GM21528 (cell line): ENCODE measurements at regions not wholly inside any gene's neighbourhood (a gene's known extent, or its start where the extent isn't known, plus 50 kb on each side); places are given as distances from the start of the nearest gene placed in this dataset.

ENCODE experiments used
- ATAC-seq: cut with Tn5 transposase; IDR thresholded peaks from one replicate; pipeline ENCODE4 v1.9.1; 2021; ENCODE audit warnings: mild to moderate bottlenecking, moderate library complexity; ENCODE audit not compliant: unreplicated experiment, low FRiP score

GRCh38 chr3:72385167-72385566 is 463.1 kb downstream of the SHQ1 start:
- ATAC-seq = no peak

DNA sequence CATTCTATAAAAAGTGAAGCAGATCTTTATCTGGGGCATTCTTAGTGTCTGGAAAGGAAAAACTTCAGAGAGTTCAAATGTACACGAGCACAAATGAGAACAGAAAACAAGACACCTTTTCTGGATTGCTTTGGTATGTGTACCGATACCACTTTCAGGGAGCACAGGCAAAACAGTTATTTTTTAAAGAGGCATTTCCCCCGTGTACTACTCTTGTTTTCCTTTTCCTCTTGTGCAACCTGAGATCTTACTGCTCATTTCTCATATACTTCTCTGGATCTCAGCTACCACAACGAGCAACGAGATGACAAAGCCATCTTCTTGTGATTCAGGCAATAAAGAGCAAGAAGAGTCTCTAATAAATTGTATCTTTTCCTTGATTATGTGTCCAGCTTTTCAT is 463.6 kb downstream of the SHQ1 start:
- ATAC-seq = peak; percentile 63

DNA sequence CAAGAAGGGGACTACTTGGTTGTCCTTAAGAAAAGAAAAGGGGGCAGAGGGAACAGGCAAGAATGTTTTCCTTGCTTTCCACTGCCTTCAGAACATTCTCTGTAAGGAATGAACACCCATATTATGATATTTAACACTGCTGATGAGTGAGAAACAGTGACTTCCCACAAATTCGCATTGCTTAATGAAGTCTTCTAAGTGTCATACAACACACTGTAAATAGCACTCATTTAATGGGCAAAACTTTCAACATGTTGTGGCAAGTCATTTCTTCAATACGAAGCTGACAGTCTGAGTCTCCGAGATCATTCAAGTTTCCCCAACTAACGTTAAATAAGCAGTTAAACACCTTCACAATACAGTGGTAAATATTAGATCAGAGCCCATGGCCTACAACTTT is 464.4 kb downstream of the SHQ1 start:
- no peak for ATAC-seq

GRCh38 chr3:72383230-72383629 is 465.0 kb downstream of the SHQ1 start:
- no peak for ATAC-seq

DNA sequence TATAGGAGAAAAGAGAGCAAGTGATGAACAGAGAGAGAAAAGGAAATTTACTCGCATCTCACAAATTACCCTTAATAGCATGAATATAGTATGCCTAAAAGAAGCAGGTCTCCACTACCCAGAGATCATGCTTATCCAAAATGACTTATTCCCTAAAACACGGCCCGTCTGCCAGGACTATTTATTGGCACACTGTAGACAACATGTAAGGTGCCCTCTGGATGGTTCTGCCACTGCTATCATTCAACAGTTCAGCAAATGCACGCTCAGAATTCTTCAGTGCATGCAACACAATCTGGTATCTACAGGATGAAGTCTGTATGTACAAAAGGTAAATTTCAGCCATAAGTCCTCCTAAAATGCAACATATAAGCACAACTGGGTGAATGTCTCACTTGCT is 465.8 kb downstream of the SHQ1 start:
- ATAC-seq = no peak

DNA sequence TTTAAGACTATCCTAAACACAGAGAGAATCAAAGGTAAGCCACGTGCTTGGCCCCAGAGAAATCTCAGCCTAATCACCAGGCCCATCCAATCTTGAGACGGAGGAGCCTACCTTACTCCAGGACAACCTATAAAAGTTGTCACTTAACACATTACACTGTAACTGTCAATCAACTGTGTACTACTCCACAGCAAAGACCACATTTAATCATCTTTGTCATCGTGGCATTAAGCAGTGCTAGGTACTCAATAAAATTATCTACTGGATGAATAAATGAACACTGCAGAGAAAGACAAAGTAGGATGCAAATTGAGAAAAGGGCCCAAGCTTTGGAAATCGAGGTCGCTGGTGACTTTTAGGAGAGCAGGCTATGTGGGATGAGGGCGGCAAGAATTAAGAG is 466.7 kb downstream of the SHQ1 start:
- ATAC-seq = no peak

GRCh38 chr3:72380711-72381493 is 467.3 kb downstream of the SHQ1 start:
- no peak for ATAC-seq

GRCh38 chr3:72380193-72380592 is 468.1 kb downstream of the SHQ1 start:
- ATAC-seq = no peak

GRCh38 chr3:72379500-72380187 is 468.6 kb downstream of the SHQ1 start:
- no peak for ATAC-seq

DNA sequence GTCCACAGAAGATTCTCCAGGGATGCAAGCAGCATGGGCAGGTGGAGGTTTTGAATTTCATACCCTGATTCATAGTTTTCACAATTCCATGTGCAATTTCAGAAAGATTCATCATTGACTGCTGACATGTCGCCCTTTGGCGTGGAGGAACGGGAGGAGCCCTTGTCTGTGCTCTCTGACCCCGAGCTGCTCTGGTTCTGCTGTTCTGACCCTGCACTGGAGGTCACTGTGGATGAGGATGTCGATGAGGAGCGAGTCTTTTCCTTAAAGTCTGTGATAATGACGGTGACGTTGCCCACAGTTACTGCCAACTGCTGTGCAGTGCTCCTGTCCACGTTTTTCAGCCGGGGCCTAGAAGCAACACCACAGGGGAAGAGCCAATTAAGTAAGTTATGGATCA is 470.0 kb downstream of the SHQ1 start:
- ATAC-seq = no peak

- ATAC-seq = no peak
Observed at GRCh38 chr3:72376956-72377710, 471.1 kb downstream of the SHQ1 start.

DNA sequence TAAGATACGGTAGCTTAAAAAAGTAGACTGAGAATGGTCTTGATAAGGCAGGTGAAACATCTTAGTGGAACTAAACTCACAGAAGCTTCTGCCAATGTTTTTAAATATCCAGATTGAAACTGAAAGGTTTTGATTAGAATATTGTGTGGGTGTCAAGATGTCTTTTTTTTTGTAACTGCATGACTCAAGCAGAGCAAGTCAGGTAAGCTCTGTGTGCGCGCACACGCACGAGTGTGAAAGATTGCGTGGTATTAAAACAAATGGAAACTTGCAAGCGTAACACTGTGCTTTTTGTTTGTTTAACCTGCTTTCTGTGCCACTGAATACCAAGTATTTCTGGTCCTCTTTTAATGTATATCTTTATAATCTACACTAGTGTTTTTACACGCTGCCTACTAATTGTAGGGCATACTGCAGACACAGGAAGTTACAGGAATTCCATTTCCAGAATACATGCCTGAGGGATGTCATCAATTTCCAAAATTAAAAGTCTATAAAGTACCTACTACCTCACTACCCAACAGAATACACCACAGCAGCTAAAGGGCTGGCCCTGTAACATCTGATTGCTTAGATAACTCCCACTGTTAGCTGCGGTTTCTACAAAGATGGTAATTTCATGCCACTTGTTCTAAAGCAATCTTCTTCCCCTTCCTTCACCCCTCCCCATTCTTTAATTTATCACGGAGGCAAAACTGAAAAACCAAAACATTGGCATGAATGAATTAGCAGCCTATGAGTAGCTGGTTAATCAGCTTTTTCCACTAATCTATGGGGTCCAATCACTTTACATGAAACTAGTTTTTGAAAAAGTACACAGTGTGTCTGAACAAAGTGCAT is 472.8 kb downstream of the SHQ1 start:
- ATAC-seq = peak; percentile 60

DNA sequence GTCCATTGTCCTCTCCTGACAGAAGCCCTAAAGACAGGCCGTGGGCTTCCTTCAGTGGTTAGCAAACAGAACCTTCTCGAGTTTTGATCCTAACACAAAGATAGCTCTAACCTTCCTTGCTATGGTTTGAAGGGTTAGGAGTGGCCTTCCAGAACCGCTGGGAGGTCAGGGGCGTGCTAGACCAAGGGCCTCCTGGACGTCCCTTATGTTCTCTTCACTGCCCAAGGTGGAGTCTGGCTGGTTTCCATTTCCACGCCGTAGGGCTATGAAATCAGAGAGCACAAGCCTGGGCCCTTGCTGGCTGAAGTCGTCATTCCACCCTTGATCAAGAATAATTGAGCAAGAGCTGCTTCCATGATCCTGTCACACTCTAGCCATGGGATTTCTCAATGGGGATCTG is 475.1 kb downstream of the SHQ1 start:
- ATAC-seq = no peak

DNA sequence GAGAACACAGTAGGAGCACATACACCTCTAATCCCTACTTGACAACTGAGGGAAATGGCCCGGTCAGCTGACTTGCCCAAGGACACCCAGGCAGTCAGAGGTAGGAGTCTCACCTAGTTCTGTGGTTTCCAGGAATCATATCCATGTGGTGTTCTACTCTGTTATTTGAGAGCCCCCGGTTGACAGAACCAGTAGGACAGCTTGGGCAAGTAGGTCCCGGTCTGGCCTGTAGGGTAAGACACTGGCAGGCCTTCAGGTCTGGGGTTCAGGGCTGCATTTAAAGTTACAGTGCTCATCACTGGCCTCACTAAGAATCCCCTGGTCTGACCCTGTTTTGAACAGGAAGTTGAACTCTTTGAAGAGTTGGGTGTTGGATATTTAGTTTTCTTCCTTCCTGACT is 476.1 kb downstream of the SHQ1 start:
- no peak for ATAC-seq

- ATAC-seq = no peak
Observed at GRCh38 chr3:72371431-72371830, 476.8 kb downstream of the SHQ1 start.

GRCh38 chr3:72370947-72371346 is 477.3 kb downstream of the SHQ1 start:
- ATAC-seq = no peak

- no peak for ATAC-seq
Observed at GRCh38 chr3:72369681-72370080, 478.6 kb downstream of the SHQ1 start.

DNA sequence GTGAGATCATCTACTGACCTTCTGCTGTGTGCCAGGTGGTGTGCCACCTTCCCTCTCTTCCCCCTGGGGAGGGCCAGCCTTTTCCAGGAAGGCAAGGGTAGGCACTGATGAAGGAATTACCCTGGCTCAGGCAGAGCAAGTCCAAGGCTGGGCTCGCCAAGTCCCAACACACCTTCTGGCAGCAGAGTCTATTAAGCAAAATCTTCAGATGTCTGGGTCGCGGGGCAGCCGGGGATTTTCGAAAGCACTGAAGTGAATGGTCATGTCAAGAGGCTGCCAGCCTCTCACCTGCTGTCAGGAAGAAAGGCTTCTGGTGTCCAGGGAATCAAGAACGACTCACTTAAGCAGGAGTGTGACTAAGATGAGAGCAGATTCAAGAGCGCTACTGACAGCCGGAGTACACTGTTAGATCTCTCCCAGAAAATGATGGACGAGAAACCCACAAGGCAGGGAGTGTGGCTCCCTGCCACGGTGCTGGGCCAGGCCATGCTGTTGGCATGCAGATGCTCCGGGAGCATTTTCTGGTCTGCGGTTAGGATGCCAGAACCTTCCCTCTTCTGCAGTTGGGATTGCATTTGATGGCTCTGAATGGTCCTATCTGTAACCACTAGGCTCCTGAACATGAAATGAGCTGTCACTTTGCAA is 479.8 kb downstream of the SHQ1 start:
- no peak for ATAC-seq

GRCh38 chr3:72361990-72362389 is 486.3 kb downstream of the SHQ1 start:
- no peak for ATAC-seq

DNA sequence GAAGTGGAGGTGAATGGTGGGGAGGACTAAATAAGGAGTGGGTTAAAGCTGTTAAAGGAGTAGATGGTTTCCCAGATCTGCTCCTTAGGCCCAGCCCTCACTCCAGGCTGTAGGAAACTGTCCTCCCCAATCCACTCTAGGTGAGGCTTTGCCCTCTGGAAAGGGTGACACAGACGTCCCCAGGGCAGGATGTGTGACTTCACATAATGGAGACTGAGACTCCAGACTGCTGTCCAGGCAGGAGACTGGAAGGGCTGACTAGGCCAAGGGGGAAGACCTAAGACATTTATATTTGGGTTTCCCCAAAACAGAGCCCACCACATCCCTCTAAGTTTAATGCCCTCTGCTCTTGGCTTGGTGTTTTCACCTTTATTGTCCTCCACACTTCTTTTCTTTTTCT is 488.5 kb downstream of the SHQ1 start:
- no peak for ATAC-seq
